DND-41 (cell line): ENCODE measurements at regions not wholly inside any gene's neighbourhood (a gene's known extent, or its start where the extent isn't known, plus 50 kb on each side); places are given as distances from the start of the nearest gene placed in this dataset.

Experiments used
- ATAC-seq: fragments of 200-7000 bp; cut with Tn5 transposase; 3 replicates; pipeline ENCODE4 v1.9.1; 2021; ENCODE audit warnings: low read depth; ENCODE audit not compliant: insufficient read depth
- DNase-seq: peaks from one replicate; pipeline ENCODE4 v3.0.0-alpha.2; 2020
- H2AFZ ChIP-seq: 2 replicates; pipeline ENCODE4 v1.6.0; 2012; ENCODE audit warnings: low read depth, low read length
- H3K27ac ChIP-seq: 2 replicates; pipeline ENCODE4 v1.5.1; 2012; ENCODE audit warnings: low read length, inconsistent platforms
- H3K27me3 ChIP-seq: fragments of 200-600 bp; sonication (generic); 2 replicates; pipeline ENCODE4 v1.6.0; 2012; ENCODE audit warnings: low read length, mild to moderate bottlenecking, inconsistent platforms; ENCODE audit not compliant: insufficient read depth, poor library complexity
- H3K36me3 ChIP-seq: 2 replicates; pipeline ENCODE4 v1.5.1; 2012; ENCODE audit warnings: low read length, inconsistent platforms; ENCODE audit not compliant: insufficient read depth
- H3K4me1 ChIP-seq: 2 replicates; pipeline ENCODE4 v1.5.1; 2012; ENCODE audit warnings: mild to moderate bottlenecking, low read length; ENCODE audit not compliant: insufficient read depth
- H3K4me2 ChIP-seq: 2 replicates; pipeline ENCODE4 v1.6.0; 2012; ENCODE audit warnings: mild to moderate bottlenecking, moderate library complexity, low read length, inconsistent platforms; ENCODE audit not compliant: insufficient read depth
- H3K4me3 ChIP-seq, 2 experiments: fragments of 200-600 bp in 1 of 2; shearing (Covaris generic) in 1 of 2; 2 replicates each; pipeline ENCODE4 v1.5.1; 2012 to 2016; ENCODE audit warnings: inconsistent platforms in 2 of 2, low read length in 2 of 2, mild to moderate bottlenecking in 2 of 2, low read depth in 1 of 2, moderate library complexity in 1 of 2
- H3K79me2 ChIP-seq: 2 replicates; pipeline ENCODE4 v1.6.0; 2012; ENCODE audit warnings: low read length, inconsistent platforms; ENCODE audit not compliant: insufficient read depth
- H3K9ac ChIP-seq: 2 replicates; pipeline ENCODE4 v1.6.0; 2012; ENCODE audit warnings: low read depth, mild to moderate bottlenecking, inconsistent platforms, low read length, moderate library complexity
- H3K9me3 ChIP-seq: 2 replicates; pipeline ENCODE4 v1.5.1; 2012; ENCODE audit warnings: low read length, moderate library complexity, mild to moderate bottlenecking, inconsistent platforms; ENCODE audit not compliant: insufficient read depth, severe bottlenecking
- H4K20me1 ChIP-seq: 2 replicates; pipeline ENCODE4 v1.6.0; 2012; ENCODE audit warnings: low read length; ENCODE audit not compliant: insufficient read depth
- EZH2 ChIP-seq: IDR thresholded peaks from 3 replicates; pipeline ENCODE4 v1.6.1; 2012; ENCODE audit warnings: borderline replicate concordance, low read depth, mild to moderate bottlenecking, moderate library complexity, low read length, inconsistent platforms; ENCODE audit not compliant: severe bottlenecking
- TF ChIP-seq, protein P1 (sequence below): IDR thresholded peaks from 2 replicates; pipeline ENCODE4 v1.5.1; 2012; ENCODE audit warnings: borderline replicate concordance, low read length, moderate library complexity, mild to moderate bottlenecking; ENCODE audit not compliant: poor library complexity, severe bottlenecking; ENCODE audit errors: extremely low read depth

DNA sequence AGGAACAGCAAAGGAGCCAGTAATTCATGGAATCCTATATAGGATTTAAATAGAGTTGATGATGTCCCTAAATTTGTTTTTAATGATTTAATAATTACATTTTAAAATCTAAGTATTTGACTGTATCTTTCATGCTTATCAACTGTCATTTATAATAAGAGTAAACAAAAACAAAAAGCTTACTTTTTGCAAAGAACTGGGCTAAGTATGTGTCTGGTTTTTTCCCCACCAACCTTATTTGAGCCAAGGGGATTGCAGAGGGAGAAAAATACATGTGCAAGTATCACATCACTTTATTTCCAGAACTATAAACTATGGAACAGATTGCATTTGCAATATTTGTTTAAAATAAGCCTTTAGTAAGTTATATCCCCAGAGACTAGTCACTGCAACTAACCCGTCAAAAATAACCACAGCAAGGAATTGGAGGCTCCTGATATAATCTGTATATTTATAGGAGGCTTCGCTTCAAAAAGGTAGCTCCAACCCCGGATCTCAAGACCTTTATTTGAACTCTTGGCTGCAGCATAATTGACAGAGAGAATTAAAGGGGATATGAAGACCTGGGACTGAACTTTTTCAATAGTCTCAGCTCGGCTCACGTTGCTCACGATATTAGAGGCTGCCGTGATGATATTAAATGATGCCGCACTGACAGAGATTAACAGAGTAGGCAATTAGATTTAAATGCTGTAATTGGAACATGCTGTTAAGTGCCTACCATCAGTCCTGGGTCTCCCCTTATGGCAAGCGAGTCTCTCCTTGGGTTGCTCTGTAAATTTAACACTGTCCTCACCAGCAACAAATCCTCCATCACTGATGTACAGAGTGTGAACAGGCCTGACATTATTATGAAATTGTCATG lies 329.1 kb upstream of the NFIA start:
- Histone ChIP-seq H3K4me3 (no peak overlapping the region), H4K20me1 (no peaks in the 10 kb centered on the region), H3K36me3 (no peaks in the 10 kb centered on the region), H3K4me1 (no peaks in the 10 kb centered on the region), H3K9ac (no peak overlapping the region), H2AFZ (no peak overlapping the region), H3K27ac (no peak overlapping the region), H3K9me3 (no peaks in the 10 kb centered on the region), H3K4me2 (no peak overlapping the region), H3K79me2 (no peaks in the 10 kb centered on the region), H3K27me3 (no peaks in the 10 kb centered on the region)
- ATAC-seq (no peak), DNase-seq (no peak)
- TF ChIP-seq EZH2: no peak
- TF ChIP-seq, protein P1, sequence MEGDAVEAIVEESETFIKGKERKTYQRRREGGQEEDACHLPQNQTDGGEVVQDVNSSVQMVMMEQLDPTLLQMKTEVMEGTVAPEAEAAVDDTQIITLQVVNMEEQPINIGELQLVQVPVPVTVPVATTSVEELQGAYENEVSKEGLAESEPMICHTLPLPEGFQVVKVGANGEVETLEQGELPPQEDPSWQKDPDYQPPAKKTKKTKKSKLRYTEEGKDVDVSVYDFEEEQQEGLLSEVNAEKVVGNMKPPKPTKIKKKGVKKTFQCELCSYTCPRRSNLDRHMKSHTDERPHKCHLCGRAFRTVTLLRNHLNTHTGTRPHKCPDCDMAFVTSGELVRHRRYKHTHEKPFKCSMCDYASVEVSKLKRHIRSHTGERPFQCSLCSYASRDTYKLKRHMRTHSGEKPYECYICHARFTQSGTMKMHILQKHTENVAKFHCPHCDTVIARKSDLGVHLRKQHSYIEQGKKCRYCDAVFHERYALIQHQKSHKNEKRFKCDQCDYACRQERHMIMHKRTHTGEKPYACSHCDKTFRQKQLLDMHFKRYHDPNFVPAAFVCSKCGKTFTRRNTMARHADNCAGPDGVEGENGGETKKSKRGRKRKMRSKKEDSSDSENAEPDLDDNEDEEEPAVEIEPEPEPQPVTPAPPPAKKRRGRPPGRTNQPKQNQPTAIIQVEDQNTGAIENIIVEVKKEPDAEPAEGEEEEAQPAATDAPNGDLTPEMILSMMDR: no peak

DNA sequence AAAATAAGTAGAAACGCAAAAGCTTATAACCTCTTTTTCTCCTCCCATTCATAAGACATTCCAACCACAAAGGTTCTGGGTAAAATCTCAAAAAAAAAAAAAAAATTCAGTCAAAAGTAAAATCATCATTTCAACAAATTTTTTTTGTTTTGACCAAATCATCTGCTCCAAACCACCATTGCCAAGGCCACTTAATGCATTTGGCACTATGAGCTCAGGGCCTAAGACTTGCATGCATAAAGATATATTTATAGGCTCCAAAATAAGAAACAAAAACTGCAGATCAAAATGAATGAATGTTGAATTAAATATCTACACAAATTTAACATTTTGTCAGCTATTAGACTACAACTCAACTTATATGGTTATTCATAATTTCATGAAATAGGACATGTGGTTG lies 331.1 kb upstream of the NFIA start:
- Histone ChIP-seq H3K36me3 (no peaks in the 10 kb centered on the region), H3K4me2 (no peak overlapping the region), H3K79me2 (no peaks in the 10 kb centered on the region), H2AFZ (no peak overlapping the region), H3K4me1 (no peaks in the 10 kb centered on the region), H3K9ac (no peak overlapping the region), H3K27me3 (no peaks in the 10 kb centered on the region), H4K20me1 (no peaks in the 10 kb centered on the region), H3K9me3 (no peaks in the 10 kb centered on the region), H3K27ac (no peak overlapping the region), H3K4me3 (no peak overlapping the region)
- TF ChIP-seq, protein P1: no peak
- TF ChIP-seq EZH2: no peak
- ATAC-seq (no peak), DNase-seq (no peak)

DNA sequence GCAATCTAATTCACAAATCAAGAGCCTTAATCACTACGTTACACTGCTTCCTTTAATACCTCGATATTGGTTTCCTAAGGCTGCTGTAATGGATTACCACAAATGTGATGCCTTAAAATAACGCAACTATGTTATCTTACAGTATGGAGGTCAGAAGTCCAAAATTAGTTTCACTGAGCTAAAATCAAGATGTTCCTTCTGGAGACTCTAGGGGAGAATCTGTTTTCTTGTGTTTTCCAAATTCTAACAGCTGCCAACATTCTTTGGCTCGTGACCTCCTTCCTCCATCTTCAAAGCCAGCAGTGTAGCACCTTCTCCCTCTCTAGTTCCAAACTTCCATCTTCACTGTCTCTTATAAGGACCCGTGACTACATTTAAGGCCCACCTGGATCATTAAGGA lies 335.0 kb upstream of the NFIA start:
- Histone ChIP-seq H3K79me2 (no peaks in the 10 kb centered on the region), H4K20me1 (no peaks in the 10 kb centered on the region), H3K36me3 (no peaks in the 10 kb centered on the region), H3K27ac (no peak overlapping the region), H3K4me3 (no peak overlapping the region), H3K9me3 (no peaks in the 10 kb centered on the region), H3K27me3 (no peaks in the 10 kb centered on the region), H3K4me1 (no peaks in the 10 kb centered on the region), H3K9ac (no peak overlapping the region), H2AFZ (no peak overlapping the region), H3K4me2 (no peak overlapping the region)
- ATAC-seq (no peak), DNase-seq (no peak)
- no peak for TF ChIP-seq EZH2
- TF ChIP-seq, protein P1: no peak
